SK-N-SH treated with all-trans-retinoic acid at 6 μM for 48 hours (cell line): ENCODE measurements at regions not wholly inside any gene's neighbourhood (a gene's known extent, or its start where the extent isn't known, plus 50 kb on each side); places are given as distances from the start of the nearest gene placed in this dataset.

Experiments used
- ATAC-seq: fragments of 200-7000 bp; cut with Tn5 transposase; 3 replicates; pipeline ENCODE4 v1.9.1; 2020; ENCODE audit warnings: mild to moderate bottlenecking, moderate library complexity
- ARNTL ChIP-seq: fragments of 450-650 bp; formaldehyde crosslinking; IDR thresholded peaks from 2 replicates; pipeline ENCODE4 v1.5.0; 2020; ENCODE audit warnings: low read depth, mild to moderate bottlenecking, moderate library complexity, borderline replicate concordance
- BACH2 ChIP-seq: fragments of 250-450 bp; sonication (Bioruptor Pico); IDR thresholded peaks from 2 replicates; pipeline ENCODE4 v1.9.0; 2021; ENCODE audit warnings: mild to moderate bottlenecking, borderline replicate concordance
- CREB5 ChIP-seq: fragments of 250-450 bp; sonication (Bioruptor Pico); IDR thresholded peaks from 2 replicates; pipeline ENCODE4 v1.5.1; 2020; ENCODE audit warnings: low read depth, mild to moderate bottlenecking, moderate library complexity
- CSDC2 ChIP-seq: fragments of 250-450 bp; sonication (Bioruptor Pico); IDR thresholded peaks from 2 replicates; pipeline ENCODE4 v1.5.0; 2020; ENCODE audit warnings: mild to moderate bottlenecking, moderate library complexity
- CSRNP3 ChIP-seq: fragments of 250-450 bp; sonication (Bioruptor Pico); IDR thresholded peaks from 2 replicates; pipeline ENCODE4 v1.5.1; 2021; ENCODE audit warnings: mild to moderate bottlenecking, moderate library complexity
- ESRRG ChIP-seq: fragments of 250-450 bp; sonication (Bioruptor Pico); IDR thresholded peaks from 2 replicates; pipeline ENCODE4 v1.6.1; 2021; ENCODE audit warnings: mild to moderate bottlenecking
- GLIS3 ChIP-seq: fragments of 250-450 bp; sonication (Bioruptor Pico); IDR thresholded peaks from 2 replicates; pipeline ENCODE4 v1.5.0; 2020; ENCODE audit warnings: mild to moderate bottlenecking, moderate library complexity
- ISL1 ChIP-seq: fragments of 250-450 bp; sonication (Bioruptor Pico); IDR thresholded peaks from 2 replicates; pipeline ENCODE4 v2.1.2; 2022; ENCODE audit warnings: mild to moderate bottlenecking, moderate library complexity
- OSR1 ChIP-seq: fragments of 250-450 bp; sonication (Bioruptor Pico); IDR thresholded peaks from 2 replicates; pipeline ENCODE4 v1.8.0; 2022; ENCODE audit warnings: moderate library complexity, mild to moderate bottlenecking, inconsistent platforms
- PATZ1 ChIP-seq: fragments of 250-450 bp; sonication (Bioruptor Pico); IDR thresholded peaks from 2 replicates; pipeline ENCODE4 v1.8.0; 2020; ENCODE audit warnings: mild to moderate bottlenecking, moderate library complexity, borderline replicate concordance
- PPARA ChIP-seq: fragments of 250-450 bp; sonication (Bioruptor Pico); IDR thresholded peaks from 2 replicates; pipeline ENCODE4 v1.5.0; 2020; ENCODE audit warnings: mild to moderate bottlenecking, borderline replicate concordance
- SNAI2 ChIP-seq: fragments of 250-450 bp; sonication (Bioruptor Pico); IDR thresholded peaks from 2 replicates; pipeline ENCODE4 v1.5.0; 2020; ENCODE audit warnings: mild to moderate bottlenecking, moderate library complexity
- ZFP30 ChIP-seq: fragments of 450-650 bp; formaldehyde crosslinking; IDR thresholded peaks from 2 replicates; pipeline ENCODE4 v1.5.0; 2022; ENCODE audit warnings: mild to moderate bottlenecking, moderate library complexity
- ZNF565 ChIP-seq: fragments of 450-650 bp; formaldehyde crosslinking; conservative IDR thresholded peaks from 2 replicates; pipeline ENCODE4 v1.5.0; 2020; ENCODE audit warnings: low read depth, mild to moderate bottlenecking, moderate library complexity
- ZNF70 ChIP-seq: fragments of 450-650 bp; formaldehyde crosslinking; IDR thresholded peaks from 2 replicates; pipeline ENCODE4 v1.5.0; 2020; ENCODE audit warnings: mild to moderate bottlenecking, moderate library complexity
- ZNF8 ChIP-seq: fragments of 450-650 bp; formaldehyde crosslinking; IDR thresholded peaks from 2 replicates; pipeline ENCODE4 v1.5.0; 2020; ENCODE audit warnings: mild to moderate bottlenecking, moderate library complexity
- TF ChIP-seq, protein P1 (sequence below): fragments of 250-450 bp; sonication (Bioruptor Pico); IDR thresholded peaks from 2 replicates; pipeline ENCODE4 v1.5.0; 2020; ENCODE audit warnings: mild to moderate bottlenecking, moderate library complexity
- TF ChIP-seq, protein P2 (sequence below): fragments of 250-450 bp; sonication (Bioruptor Pico); IDR thresholded peaks from 2 replicates; pipeline ENCODE4 v1.8.0; 2021; ENCODE audit warnings: low read depth, mild to moderate bottlenecking, moderate library complexity, borderline replicate concordance

- no peak for TF ChIP-seq SNAI2 (CRISPR knock-in tag)
- no peak for TF ChIP-seq BACH2
- no peak for TF ChIP-seq ESRRG (CRISPR knock-in tag)
- no peak for TF ChIP-seq ZNF70 (CRISPR knock-in tag)
- no peak for TF ChIP-seq PATZ1
- TF ChIP-seq GLIS3 (CRISPR knock-in tag): no peak
- TF ChIP-seq, protein P1, sequence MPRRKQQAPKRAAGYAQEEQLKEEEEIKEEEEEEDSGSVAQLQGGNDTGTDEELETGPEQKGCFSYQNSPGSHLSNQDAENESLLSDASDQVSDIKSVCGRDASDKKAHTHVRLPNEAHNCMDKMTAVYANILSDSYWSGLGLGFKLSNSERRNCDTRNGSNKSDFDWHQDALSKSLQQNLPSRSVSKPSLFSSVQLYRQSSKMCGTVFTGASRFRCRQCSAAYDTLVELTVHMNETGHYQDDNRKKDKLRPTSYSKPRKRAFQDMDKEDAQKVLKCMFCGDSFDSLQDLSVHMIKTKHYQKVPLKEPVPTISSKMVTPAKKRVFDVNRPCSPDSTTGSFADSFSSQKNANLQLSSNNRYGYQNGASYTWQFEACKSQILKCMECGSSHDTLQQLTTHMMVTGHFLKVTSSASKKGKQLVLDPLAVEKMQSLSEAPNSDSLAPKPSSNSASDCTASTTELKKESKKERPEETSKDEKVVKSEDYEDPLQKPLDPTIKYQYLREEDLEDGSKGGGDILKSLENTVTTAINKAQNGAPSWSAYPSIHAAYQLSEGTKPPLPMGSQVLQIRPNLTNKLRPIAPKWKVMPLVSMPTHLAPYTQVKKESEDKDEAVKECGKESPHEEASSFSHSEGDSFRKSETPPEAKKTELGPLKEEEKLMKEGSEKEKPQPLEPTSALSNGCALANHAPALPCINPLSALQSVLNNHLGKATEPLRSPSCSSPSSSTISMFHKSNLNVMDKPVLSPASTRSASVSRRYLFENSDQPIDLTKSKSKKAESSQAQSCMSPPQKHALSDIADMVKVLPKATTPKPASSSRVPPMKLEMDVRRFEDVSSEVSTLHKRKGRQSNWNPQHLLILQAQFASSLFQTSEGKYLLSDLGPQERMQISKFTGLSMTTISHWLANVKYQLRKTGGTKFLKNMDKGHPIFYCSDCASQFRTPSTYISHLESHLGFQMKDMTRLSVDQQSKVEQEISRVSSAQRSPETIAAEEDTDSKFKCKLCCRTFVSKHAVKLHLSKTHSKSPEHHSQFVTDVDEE: no peak
- no peak for TF ChIP-seq ZFP30
- no peak for TF ChIP-seq ZNF8
- no peak for ATAC-seq
Observed at GRCh38 chr9:2285416-2286332, 270.5 kb downstream of the SMARCA2 start.

DNA sequence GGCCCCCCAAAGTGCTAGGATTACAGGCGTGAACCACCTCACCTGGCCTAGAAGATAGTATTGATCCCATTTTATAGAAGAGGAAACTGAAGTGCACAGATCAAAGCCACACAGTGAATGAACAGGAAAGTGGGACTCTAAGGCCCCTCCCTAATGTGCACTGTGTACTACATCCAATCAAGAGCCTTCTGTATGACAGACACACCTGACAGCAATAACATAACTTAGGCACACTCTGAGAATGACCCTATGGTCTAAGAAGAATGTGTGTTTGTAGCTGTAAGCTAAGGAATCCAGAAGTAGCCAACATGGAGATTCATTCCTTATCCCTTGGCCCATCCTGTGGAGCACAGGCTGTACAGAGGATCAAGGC is 271.2 kb downstream of the SMARCA2 start:
- TF ChIP-seq OSR1 (CRISPR knock-in tag): no peak
- TF ChIP-seq ZFP30: no peak
- no peak for TF ChIP-seq GLIS3 (CRISPR knock-in tag)
- no peak for TF ChIP-seq ZNF565 (CRISPR knock-in tag)
- no peak for TF ChIP-seq PPARA (CRISPR knock-in tag)
- no peak for ATAC-seq

DNA sequence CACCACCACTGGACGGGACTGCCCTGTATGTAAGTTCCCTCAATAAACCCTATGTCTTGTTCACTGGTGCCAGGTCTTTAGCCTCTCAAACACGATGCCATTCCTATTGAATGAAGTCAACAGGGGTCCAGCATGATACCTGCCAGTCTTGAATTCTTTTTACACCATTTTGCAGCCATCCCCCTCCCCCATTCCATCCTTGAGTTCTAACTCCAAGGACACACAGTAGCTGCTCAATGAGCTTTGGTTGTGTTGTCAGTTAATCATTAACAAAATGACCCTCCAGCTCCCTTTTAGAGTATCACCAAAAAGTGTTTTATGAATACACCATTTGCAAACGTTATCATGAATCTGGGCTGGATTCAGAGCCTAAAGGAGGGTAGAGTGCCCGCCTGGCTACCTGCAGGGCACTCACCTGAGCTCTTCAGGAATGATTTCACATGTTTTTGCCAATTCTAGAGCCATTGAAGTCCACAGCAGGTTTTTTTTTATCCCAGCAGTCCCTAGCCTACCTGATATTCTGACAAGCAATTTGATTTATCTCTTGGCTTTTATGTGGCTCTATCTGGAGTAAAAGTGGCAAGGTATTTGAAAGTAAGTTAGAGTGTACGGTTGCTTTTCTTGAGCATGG is 271.8 kb downstream of the SMARCA2 start:
- ATAC-seq: no peak
- TF ChIP-seq ZNF70 (CRISPR knock-in tag) (no peak), CSRNP3 (CRISPR knock-in tag) (no peak), PPARA (CRISPR knock-in tag) (no peak), OSR1 (CRISPR knock-in tag) (no peak), CREB5 (CRISPR knock-in tag) (no peak), ARNTL (CRISPR knock-in tag) (no peak), ISL1 (no peak), ESRRG (CRISPR knock-in tag) (no peak)
- TF ChIP-seq, protein P2, sequence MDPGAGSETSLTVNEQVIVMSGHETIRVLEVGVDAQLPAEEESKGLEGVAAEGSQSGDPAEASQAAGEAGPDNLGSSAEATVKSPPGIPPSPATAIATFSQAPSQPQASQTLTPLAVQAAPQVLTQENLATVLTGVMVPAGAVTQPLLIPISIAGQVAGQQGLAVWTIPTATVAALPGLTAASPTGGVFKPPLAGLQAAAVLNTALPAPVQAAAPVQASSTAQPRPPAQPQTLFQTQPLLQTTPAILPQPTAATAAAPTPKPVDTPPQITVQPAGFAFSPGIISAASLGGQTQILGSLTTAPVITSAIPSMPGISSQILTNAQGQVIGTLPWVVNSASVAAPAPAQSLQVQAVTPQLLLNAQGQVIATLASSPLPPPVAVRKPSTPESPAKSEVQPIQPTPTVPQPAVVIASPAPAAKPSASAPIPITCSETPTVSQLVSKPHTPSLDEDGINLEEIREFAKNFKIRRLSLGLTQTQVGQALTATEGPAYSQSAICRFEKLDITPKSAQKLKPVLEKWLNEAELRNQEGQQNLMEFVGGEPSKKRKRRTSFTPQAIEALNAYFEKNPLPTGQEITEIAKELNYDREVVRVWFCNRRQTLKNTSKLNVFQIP (CRISPR knock-in tag): no peak

DNA sequence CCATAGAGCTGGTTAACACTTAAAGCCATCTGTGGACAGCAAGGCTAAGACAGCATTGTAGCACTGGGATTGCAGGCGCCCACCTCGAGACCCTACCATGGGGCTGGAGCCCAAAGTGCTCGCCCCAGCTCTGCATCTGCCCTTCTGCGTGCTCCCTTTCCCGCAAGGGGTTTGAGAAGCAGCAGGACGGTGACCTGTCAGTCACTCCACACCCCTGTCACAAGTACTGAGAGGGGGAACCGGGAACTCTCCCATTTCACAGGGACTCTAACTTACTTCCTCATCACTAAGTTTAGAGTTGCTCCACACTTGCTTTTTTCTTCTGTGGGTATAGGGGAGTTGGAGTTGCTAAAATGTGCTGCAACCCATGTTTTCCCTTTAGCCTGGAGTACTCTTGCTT is 273.2 kb downstream of the SMARCA2 start:
- TF ChIP-seq ZNF565 (CRISPR knock-in tag): no peak
- TF ChIP-seq CSDC2 (CRISPR knock-in tag): no peak
- ATAC-seq: no peak
